Adrenal gland (tissue), 5 donors: ENCODE measurements at regions not wholly inside any gene's neighbourhood (a gene's known extent, or its start where the extent isn't known, plus 50 kb on each side); places are given as distances from the start of the nearest gene placed in this dataset.

ENCODE experiments used
- CTCF ChIP-seq, 6 experiments: fragments of 450-650 bp in 4 of 6; fragments of 200-600 bp in 2 of 6; sonication (generic) in 1 of 6; IDR thresholded peaks; 1 replicate in 5 of 6; 2 replicates in 1 of 6; pipeline versions ENCODE4 v1.5.1 to v1.8.0; 2016 to 2021; ENCODE audit warnings: antibody characterized with exemption in 6 of 6, mild to moderate bottlenecking in 2 of 6, moderate library complexity in 1 of 6
- POLR2A ChIP-seq, 2 donors: fragments of 450-650 bp; IDR thresholded peaks; one replicate each; pipeline ENCODE4 v1.6.1; 2017; ENCODE audit warnings: antibody characterized with exemption in 2 of 2, mild to moderate bottlenecking in 2 of 2, moderate library complexity in 1 of 2
- donor health status: DM: no; HTN: no; CAD: no.

DNA sequence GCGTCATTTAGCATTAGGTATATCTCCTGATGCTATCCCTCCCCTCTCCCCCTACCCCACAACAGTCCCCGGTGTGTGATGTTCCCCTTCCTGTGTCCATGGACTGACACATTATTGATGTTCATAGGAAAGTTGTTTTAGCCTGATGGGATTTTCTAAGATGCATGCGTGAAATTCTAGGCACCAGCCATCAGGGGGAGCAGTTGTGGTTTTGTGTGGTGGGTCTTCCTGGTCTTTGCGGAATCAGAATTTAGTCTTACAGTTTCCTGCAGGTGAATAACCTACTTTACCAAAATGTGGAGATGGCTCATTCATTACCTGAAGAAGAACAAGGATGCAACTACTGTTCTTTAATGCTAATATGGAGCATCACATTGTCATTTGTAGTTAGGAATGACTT is 455.0 kb upstream of the THBS1 start:
- TF ChIP-seq CTCF (IDR thresholded peaks at IDR 0.05) (peak; percentile 57 to 74 (median 66)), POLR2A (IDR thresholded peaks at IDR 0.05) (no peak)
